ENCODE measurements at regions not wholly inside any gene's neighbourhood (a gene's known extent, or its start where the extent isn't known, plus 50 kb on each side); places are given as distances from the start of the nearest gene placed in this dataset.

- H3K27ac ChIP-seq (ENCODE audit: low read depth in 2 of 2, low read length in 2 of 2) = no peak overlapping the region
- DNase-seq = peak in 3 of 5 donors; percentile 23 to 67 (median 59)
- no peaks in the 10 kb centered on the region for H3K36me3 ChIP-seq (ENCODE audit: control insufficient read depth in 2 of 3, insufficient read depth in 3 of 3, low read length in 3 of 3)
- no peaks in the 10 kb centered on the region for H3K4me1 ChIP-seq (ENCODE audit: control insufficient read depth in 2 of 3, insufficient read depth in 2 of 3, low read depth in 1 of 3, low read length in 3 of 3)
- no peak overlapping the region for H3K9ac ChIP-seq (ENCODE audit: low read length in 3 of 3)
- no peak for TF ChIP-seq CTCF (IDR thresholded peaks at IDR 0.05; ENCODE audit: borderline replicate concordance, extremely low read depth, insufficient read depth)
- no peaks in the 10 kb centered on the region for H3K27me3 ChIP-seq (ENCODE audit: control insufficient read depth, insufficient read depth, low read length)
- no peak for FAIRE-seq
- H3K4me3 ChIP-seq (ENCODE audit: low read length in 3 of 3) = no peak overlapping the region
- intact Hi-C loops (cut with DNase I) = no loop called here
- H3K9me3 ChIP-seq (ENCODE audit: control insufficient read depth in 2 of 3, insufficient read depth in 1 of 3, low read length in 3 of 3) = peaks cover 0 to 9% (median 0%) of the 10 kb centered on the region in 3 donors
Observed at GRCh38 chr7:69276011-69276729, 322.1 kb upstream of the AUTS2 start.

GRCh38 chr7:69277366-69277765 lies 320.9 kb upstream of the AUTS2 start:
- Histone ChIP-seq H3K27ac (ENCODE audit: low read depth in 2 of 2, low read length in 2 of 2) (no peak overlapping the region), H3K27me3 (ENCODE audit: control insufficient read depth, insufficient read depth, low read length) (no peaks in the 10 kb centered on the region), H3K4me3 (ENCODE audit: low read length in 3 of 3) (no peak overlapping the region), H3K9ac (ENCODE audit: low read length in 3 of 3) (no peak overlapping the region), H3K4me1 (ENCODE audit: control insufficient read depth in 2 of 3, insufficient read depth in 2 of 3, low read depth in 1 of 3, low read length in 3 of 3) (no peaks in the 10 kb centered on the region), H3K9me3 (ENCODE audit: control insufficient read depth in 2 of 3, insufficient read depth in 1 of 3, low read length in 3 of 3) (peaks cover 0 to 9% (median 0%) of the 10 kb centered on the region in 3 donors), H3K36me3 (ENCODE audit: control insufficient read depth in 2 of 3, insufficient read depth in 3 of 3, low read length in 3 of 3) (no peaks in the 10 kb centered on the region)
- intact Hi-C loops (cut with DNase I) = no loop called here
- DNase-seq (no peak), FAIRE-seq (no peak)
- no peak for TF ChIP-seq CTCF (IDR thresholded peaks at IDR 0.05; ENCODE audit: borderline replicate concordance, extremely low read depth, insufficient read depth)

GRCh38 chr7:69282946-69283345 lies 315.3 kb upstream of the AUTS2 start:
- H3K36me3 ChIP-seq (ENCODE audit: control insufficient read depth in 2 of 3, insufficient read depth in 3 of 3, low read length in 3 of 3) = no peaks in the 10 kb centered on the region
- H3K9me3 ChIP-seq (ENCODE audit: control insufficient read depth in 2 of 3, insufficient read depth in 1 of 3, low read length in 3 of 3) = no peaks in the 10 kb centered on the region
- no peak overlapping the region for H3K4me3 ChIP-seq (ENCODE audit: low read length in 3 of 3)
- no peak for TF ChIP-seq CTCF (IDR thresholded peaks at IDR 0.05; ENCODE audit: borderline replicate concordance, extremely low read depth, insufficient read depth)
- no peak overlapping the region for H3K9ac ChIP-seq (ENCODE audit: low read length in 3 of 3)
- no peak overlapping the region for H3K27ac ChIP-seq (ENCODE audit: low read depth in 2 of 2, low read length in 2 of 2)
- no peak for DNase-seq
- intact Hi-C loops (cut with DNase I) = no loop called here
- FAIRE-seq = no peak
- no peaks in the 10 kb centered on the region for H3K27me3 ChIP-seq (ENCODE audit: control insufficient read depth, insufficient read depth, low read length)
- H3K4me1 ChIP-seq (ENCODE audit: control insufficient read depth in 2 of 3, insufficient read depth in 2 of 3, low read depth in 1 of 3, low read length in 3 of 3) = no peaks in the 10 kb centered on the region

DNA sequence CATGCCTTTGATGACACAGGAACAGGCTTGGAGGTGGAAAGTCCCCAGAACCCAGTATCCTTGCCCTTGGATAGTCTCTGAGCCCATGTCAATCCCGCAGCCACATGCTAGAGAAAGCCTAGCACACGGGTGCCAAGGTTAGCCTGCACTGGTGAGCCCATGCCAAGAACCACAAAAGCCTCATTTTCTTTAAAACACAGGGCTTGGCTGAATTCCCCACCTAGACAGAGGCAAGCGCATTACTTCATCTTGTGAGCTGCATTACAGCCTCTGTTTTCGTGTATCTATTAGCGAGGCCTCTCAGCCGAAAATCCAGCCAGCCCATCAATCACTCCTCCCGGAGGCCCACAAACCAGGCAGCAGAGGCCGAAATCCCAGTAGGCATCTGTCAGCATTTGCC lies 314.9 kb upstream of the AUTS2 start:
- Histone ChIP-seq H3K9ac (ENCODE audit: low read length in 3 of 3) (no peak overlapping the region), H3K9me3 (ENCODE audit: control insufficient read depth in 2 of 3, insufficient read depth in 1 of 3, low read length in 3 of 3) (no peaks in the 10 kb centered on the region), H3K4me1 (ENCODE audit: control insufficient read depth in 2 of 3, insufficient read depth in 2 of 3, low read depth in 1 of 3, low read length in 3 of 3) (no peaks in the 10 kb centered on the region), H3K27ac (ENCODE audit: low read depth in 2 of 2, low read length in 2 of 2) (no peak overlapping the region), H3K4me3 (ENCODE audit: low read length in 3 of 3) (no peak overlapping the region), H3K27me3 (ENCODE audit: control insufficient read depth, insufficient read depth, low read length) (no peaks in the 10 kb centered on the region), H3K36me3 (ENCODE audit: control insufficient read depth in 2 of 3, insufficient read depth in 3 of 3, low read length in 3 of 3) (no peaks in the 10 kb centered on the region)
- no peak for TF ChIP-seq CTCF (IDR thresholded peaks at IDR 0.05; ENCODE audit: borderline replicate concordance, extremely low read depth, insufficient read depth)
- no peak for DNase-seq
- no peak for FAIRE-seq
- intact Hi-C loops (cut with DNase I) = no loop called here

Measured in kidney (tissue), 13 donors.